ENCODE measurements at regions not wholly inside any gene's neighbourhood (a gene's known extent, or its start where the extent isn't known, plus 50 kb on each side); places are given as distances from the start of the nearest gene placed in this dataset.
A peak's percentile ranks its signal among the peaks of the same experiment; 100 is the strongest.

GRCh38 chr2:39501412-39501811 is 64.3 kb upstream of the MAP4K3 start:
- Histone ChIP-seq H3K9ac (ENCODE audit: insufficient read depth in 1 of 2, low read length in 2 of 2) (no peak overlapping the region), H3K36me3 (ENCODE audit: control insufficient read depth in 4 of 4, insufficient read depth in 4 of 4, low read length in 4 of 4) (no peaks in the 10 kb centered on the region), H3K4me1 (ENCODE audit: control insufficient read depth in 5 of 5, insufficient read depth in 5 of 5, low read length in 5 of 5) (peaks cover 2 to 41% (median 22%) of the 10 kb centered on the region in 5 donors), H3K27ac (ENCODE audit: low read depth in 1 of 2, low read length in 1 of 2) (no peak overlapping the region), H3K4me3 (no peak overlapping the region), H3K9me3 (ENCODE audit: control insufficient read depth in 4 of 4, insufficient read depth in 3 of 4, low read length in 3 of 4) (no peaks in the 10 kb centered on the region), H3K27me3 (ENCODE audit: control insufficient read depth in 3 of 3, insufficient read depth in 3 of 3, low read length in 2 of 3) (no peaks in the 10 kb centered on the region)
- no peak for ATAC-seq (ENCODE audit: insufficient read depth, low FRiP score)
- DNase-seq: no peak
- 96 to 100% methylated on average over 1 of the region's 1 CpG for whole genome bisulfite sequencing, 2 donors
- TF ChIP-seq CTCF (IDR thresholded peaks at IDR 0.05; ENCODE audit: control extremely low read depth, extremely low read depth): no peak

GRCh38 chr2:39503277-39503676 is 66.2 kb upstream of the MAP4K3 start:
- Histone ChIP-seq H3K27ac (ENCODE audit: low read depth in 1 of 2, low read length in 1 of 2) (no peak overlapping the region), H3K9ac (ENCODE audit: insufficient read depth in 1 of 2, low read length in 2 of 2) (no peak overlapping the region), H3K4me3 (no peak overlapping the region), H3K36me3 (ENCODE audit: control insufficient read depth in 4 of 4, insufficient read depth in 4 of 4, low read length in 4 of 4) (no peaks in the 10 kb centered on the region), H3K27me3 (ENCODE audit: control insufficient read depth in 3 of 3, insufficient read depth in 3 of 3, low read length in 2 of 3) (no peaks in the 10 kb centered on the region), H3K4me1 (ENCODE audit: control insufficient read depth in 5 of 5, insufficient read depth in 5 of 5, low read length in 5 of 5) (peaks cover 2 to 44% (median 28%) of the 10 kb centered on the region in 5 donors), H3K9me3 (ENCODE audit: control insufficient read depth in 4 of 4, insufficient read depth in 3 of 4, low read length in 3 of 4) (no peaks in the 10 kb centered on the region)
- no peak for TF ChIP-seq CTCF (IDR thresholded peaks at IDR 0.05; ENCODE audit: control extremely low read depth, extremely low read depth)
- 85 to 86% methylated on average over 2 of the region's 2 CpGs for WGBS, 2 donors
- ATAC-seq (ENCODE audit: insufficient read depth, low FRiP score): no peak
- no peak for DNase-seq

GRCh38 chr2:39504790-39505335 is 67.8 kb upstream of the MAP4K3 start:
- no peak overlapping the region for H3K9ac ChIP-seq (ENCODE audit: insufficient read depth in 1 of 2, low read length in 2 of 2)
- ATAC-seq (ENCODE audit: insufficient read depth, low FRiP score): peak; percentile 53
- WGBS, 2 donors: 39 to 58% methylated on average over 5 of the region's 5 CpGs
- H3K27ac ChIP-seq (ENCODE audit: low read depth in 1 of 2, low read length in 1 of 2): peak overlapping the region; percentile 30 to 55
- no peaks in the 10 kb centered on the region for H3K9me3 ChIP-seq (ENCODE audit: control insufficient read depth in 4 of 4, insufficient read depth in 3 of 4, low read length in 3 of 4)
- H3K4me1 ChIP-seq (ENCODE audit: control insufficient read depth in 5 of 5, insufficient read depth in 5 of 5, low read length in 5 of 5): peaks cover 2 to 54% (median 39%) of the 10 kb centered on the region in 5 donors
- no peaks in the 10 kb centered on the region for H3K27me3 ChIP-seq (ENCODE audit: control insufficient read depth in 3 of 3, insufficient read depth in 3 of 3, low read length in 2 of 3)
- no peaks in the 10 kb centered on the region for H3K36me3 ChIP-seq (ENCODE audit: control insufficient read depth in 4 of 4, insufficient read depth in 4 of 4, low read length in 4 of 4)
- no peak overlapping the region for H3K4me3 ChIP-seq
- DNase-seq: peak; percentile 41 to 84 (median 74)
- no peak for TF ChIP-seq CTCF (IDR thresholded peaks at IDR 0.05; ENCODE audit: control extremely low read depth, extremely low read depth)

GRCh38 chr2:39506215-39506614 is 69.1 kb upstream of the MAP4K3 start:
- H3K4me1 ChIP-seq (ENCODE audit: control insufficient read depth in 5 of 5, insufficient read depth in 5 of 5, low read length in 5 of 5): peaks cover 4 to 53% (median 33%) of the 10 kb centered on the region in 5 donors
- no peak overlapping the region for H3K27ac ChIP-seq (ENCODE audit: low read depth in 1 of 2, low read length in 1 of 2)

More at GRCh38 chr2:39506215-39506614, 69.1 kb upstream of the MAP4K3 start:
- no peaks in the 10 kb centered on the region for H3K36me3 ChIP-seq (ENCODE audit: control insufficient read depth in 4 of 4, insufficient read depth in 4 of 4, low read length in 4 of 4)
- no peak overlapping the region for H3K9ac ChIP-seq (ENCODE audit: insufficient read depth in 1 of 2, low read length in 2 of 2)
- 76 to 78% methylated on average over 2 of the region's 2 CpGs for WGBS, 2 donors
- H3K9me3 ChIP-seq (ENCODE audit: control insufficient read depth in 4 of 4, insufficient read depth in 3 of 4, low read length in 3 of 4): no peaks in the 10 kb centered on the region
- no peak for TF ChIP-seq CTCF (IDR thresholded peaks at IDR 0.05; ENCODE audit: control extremely low read depth, extremely low read depth)
- no peak for DNase-seq
- no peak for ATAC-seq (ENCODE audit: insufficient read depth, low FRiP score)
- no peak overlapping the region for H3K4me3 ChIP-seq
- H3K27me3 ChIP-seq (ENCODE audit: control insufficient read depth in 3 of 3, insufficient read depth in 3 of 3, low read length in 2 of 3): no peaks in the 10 kb centered on the region

Measured in lung (tissue), 11 donors.